Tibial nerve (tissue), 4 donors: ENCODE measurements at regions not wholly inside any gene's neighbourhood (a gene's known extent, or its start where the extent isn't known, plus 50 kb on each side); places are given as distances from the start of the nearest gene placed in this dataset.
"Not testable (repeated sequence)": the region's sequence is repeated elsewhere in the genome, so short reads cannot be mapped to it uniquely, and the experiment has no call there.

Source experiments
- DNase-seq, 2 donors: peaks; one replicate each; pipeline ENCODE4 v3.0.0-alpha.2; 2019; ENCODE audit warnings: low spot score in 2 of 2
- H3K27ac ChIP-seq, 4 donors: fragments of 200-600 bp; sonication (generic) in 3 of 4; one replicate each; pipeline ENCODE4 v1.5.1; 2017 to 2019; ENCODE audit warnings: mild to moderate bottlenecking in 1 of 4
- H3K27me3 ChIP-seq, 2 donors: fragments of 200-600 bp; sonication (generic) in 1 of 2; one replicate each; pipeline versions ENCODE4 v1.5.1 to v1.6.0; 2017 to 2019
- H3K36me3 ChIP-seq, 3 donors: fragments of 200-600 bp; sonication (generic); one replicate each; pipeline ENCODE4 v1.5.1; 2018 to 2019
- H3K4me1 ChIP-seq, 4 donors: fragments of 200-600 bp; sonication (generic) in 3 of 4; one replicate each; pipeline ENCODE4 v1.5.1; 2017 to 2019
- H3K4me3 ChIP-seq, 4 donors: fragments of 200-600 bp; sonication (generic) in 3 of 4; one replicate each; pipeline ENCODE4 v1.5.1; 2017 to 2019; ENCODE audit warnings: mild to moderate bottlenecking in 1 of 4, moderate library complexity in 1 of 4
- H3K9me3 ChIP-seq, 4 donors: fragments of 200-600 bp; sonication (generic) in 3 of 4; one replicate each; pipeline ENCODE4 v1.5.1; 2017 to 2019
- EP300 ChIP-seq, 2 donors: sonication (generic); formaldehyde crosslinking; IDR thresholded peaks; one replicate each; pipeline ENCODE4 v1.6.1; 2017; ENCODE audit warnings: antibody characterized with exemption in 2 of 2, mild to moderate bottlenecking in 1 of 2
- POLR2A ChIP-seq, 2 donors: fragments of 450-650 bp; IDR thresholded peaks; one replicate each; pipeline ENCODE4 v1.6.1; 2017; ENCODE audit warnings: antibody characterized with exemption in 2 of 2, mild to moderate bottlenecking in 2 of 2, moderate library complexity in 2 of 2
- WGBS, 2 donors: methylation state at CpG; one replicate each; pipeline ENCODE4 v1.1.5; 2018; 5-methylcytosine and 5-hydroxymethylcytosine counted together
- TF ChIP-seq, protein P1 (sequence below), 5 experiments: fragments of 200-600 bp in 3 of 5; fragments of 450-650 bp in 2 of 5; sonication (generic) in 3 of 5; IDR thresholded peaks; one replicate each; pipeline ENCODE4 v1.5.1; 2016 to 2019; ENCODE audit warnings: antibody characterized with exemption in 5 of 5, mild to moderate bottlenecking in 3 of 5, moderate library complexity in 2 of 5

DNA sequence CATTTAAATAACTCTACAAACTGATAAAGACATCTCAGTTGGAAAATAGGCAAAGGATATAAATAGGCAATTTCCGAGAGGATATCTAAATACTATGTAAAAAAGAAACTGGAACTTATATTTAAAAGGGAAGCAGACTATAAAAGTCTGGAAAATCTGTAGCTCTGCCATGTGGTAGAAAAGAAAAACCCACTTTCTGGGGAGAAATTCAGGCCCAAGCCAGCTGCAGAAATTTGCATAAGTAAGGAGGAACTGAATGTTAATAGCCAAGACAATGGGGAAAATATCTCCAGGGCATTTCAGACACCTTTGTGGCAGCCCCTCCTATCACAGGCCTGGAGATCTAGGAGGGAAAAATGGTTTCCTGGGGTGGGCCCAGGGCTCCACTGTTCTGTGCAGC is 97.8 kb upstream of the ZBED5 start:
- H3K27me3 ChIP-seq = no peaks in the 10 kb centered on the region
- no peaks in the 10 kb centered on the region for H3K4me1 ChIP-seq
- H3K9me3 ChIP-seq = peaks cover 0 to 15% (median 2%) of the 10 kb centered on the region in 4 donors
- TF ChIP-seq POLR2A (IDR thresholded peaks at IDR 0.05) (no peak), EP300 (IDR thresholded peaks at IDR 0.05) (no peak)
- TF ChIP-seq, protein P1, sequence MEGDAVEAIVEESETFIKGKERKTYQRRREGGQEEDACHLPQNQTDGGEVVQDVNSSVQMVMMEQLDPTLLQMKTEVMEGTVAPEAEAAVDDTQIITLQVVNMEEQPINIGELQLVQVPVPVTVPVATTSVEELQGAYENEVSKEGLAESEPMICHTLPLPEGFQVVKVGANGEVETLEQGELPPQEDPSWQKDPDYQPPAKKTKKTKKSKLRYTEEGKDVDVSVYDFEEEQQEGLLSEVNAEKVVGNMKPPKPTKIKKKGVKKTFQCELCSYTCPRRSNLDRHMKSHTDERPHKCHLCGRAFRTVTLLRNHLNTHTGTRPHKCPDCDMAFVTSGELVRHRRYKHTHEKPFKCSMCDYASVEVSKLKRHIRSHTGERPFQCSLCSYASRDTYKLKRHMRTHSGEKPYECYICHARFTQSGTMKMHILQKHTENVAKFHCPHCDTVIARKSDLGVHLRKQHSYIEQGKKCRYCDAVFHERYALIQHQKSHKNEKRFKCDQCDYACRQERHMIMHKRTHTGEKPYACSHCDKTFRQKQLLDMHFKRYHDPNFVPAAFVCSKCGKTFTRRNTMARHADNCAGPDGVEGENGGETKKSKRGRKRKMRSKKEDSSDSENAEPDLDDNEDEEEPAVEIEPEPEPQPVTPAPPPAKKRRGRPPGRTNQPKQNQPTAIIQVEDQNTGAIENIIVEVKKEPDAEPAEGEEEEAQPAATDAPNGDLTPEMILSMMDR (IDR thresholded peaks at IDR 0.05) = no peak
- DNase-seq = no peak
- H3K4me3 ChIP-seq = no peak overlapping the region
- no peaks in the 10 kb centered on the region for H3K36me3 ChIP-seq
- 73 to 75% methylated on average over 1 of the region's 1 CpG for WGBS, 2 donors
- no peak overlapping the region for H3K27ac ChIP-seq

DNA sequence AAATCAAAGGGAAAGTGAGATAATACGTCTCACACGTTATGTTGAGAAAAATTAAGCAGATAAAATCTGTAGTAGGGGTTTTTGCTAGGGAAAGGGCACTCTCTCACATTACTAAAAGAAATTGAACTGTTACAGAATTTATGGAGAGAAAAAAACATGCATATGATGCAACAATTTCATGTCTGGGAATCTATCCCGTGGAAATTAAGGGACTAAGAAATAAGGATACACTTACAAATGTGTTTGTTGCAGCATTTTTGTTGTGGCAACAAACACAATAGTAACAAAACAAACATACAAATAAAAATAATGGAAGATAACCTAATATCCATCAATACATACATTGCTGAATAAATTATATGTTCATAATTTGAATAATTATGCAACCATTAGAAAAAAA is 96.3 kb upstream of the ZBED5 start:
- Histone ChIP-seq H3K36me3 (no peaks in the 10 kb centered on the region), H3K27ac (no peak overlapping the region), H3K4me1 (no peaks in the 10 kb centered on the region), H3K27me3 (no peaks in the 10 kb centered on the region), H3K4me3 (no peak overlapping the region), H3K9me3 (peaks cover 0 to 9% (median 0%) of the 10 kb centered on the region in 4 donors)
- DNase-seq = no peak
- TF ChIP-seq POLR2A (IDR thresholded peaks at IDR 0.05) = no peak
- TF ChIP-seq, protein P1 (IDR thresholded peaks at IDR 0.05) = no peak
- TF ChIP-seq EP300 (IDR thresholded peaks at IDR 0.05) = no peak
- WGBS, 2 donors = 90 to 93% methylated on average over 3 of the region's 3 CpGs

DNA sequence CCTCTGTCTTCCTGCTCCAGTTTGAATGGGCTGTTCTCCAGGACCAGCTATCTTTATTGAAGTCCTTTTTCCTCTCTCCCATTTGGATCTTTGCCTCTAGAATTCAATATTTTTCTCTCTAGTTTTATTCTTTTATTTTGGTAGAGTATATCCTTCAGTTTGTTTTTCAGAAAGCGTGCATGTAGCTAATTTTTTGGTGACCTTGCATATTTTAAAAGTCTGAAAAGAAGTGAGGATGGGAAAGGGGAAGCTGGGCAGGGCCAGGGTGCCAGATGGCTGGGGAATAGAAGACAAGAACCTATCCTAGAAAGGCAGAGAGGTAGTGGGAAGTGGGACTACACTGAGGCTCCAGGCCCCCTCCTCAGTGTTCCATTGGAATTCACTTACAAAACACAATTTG is 95.0 kb upstream of the ZBED5 start:
- WGBS, 2 donors = 5 to 50% methylated on average over 1 of the region's 1 CpG

DNA sequence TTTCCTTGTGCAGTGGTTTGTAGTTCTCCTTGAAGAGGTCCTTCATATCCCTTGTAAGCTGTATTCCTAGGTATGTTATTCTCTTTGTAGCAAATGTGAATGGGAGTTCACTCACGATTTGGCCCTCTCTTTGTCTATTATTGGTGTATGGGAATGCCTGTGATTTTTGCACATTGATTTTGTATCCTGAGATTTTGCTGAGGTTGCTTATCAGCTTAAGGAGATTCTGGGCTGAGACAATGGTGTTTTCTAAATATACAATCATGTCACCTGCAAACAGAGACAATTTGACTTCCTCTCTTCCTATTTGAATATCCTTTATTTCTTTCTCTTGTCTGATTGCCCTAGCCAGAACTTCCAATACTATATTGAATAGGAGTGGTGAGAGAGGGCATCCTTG is 90.1 kb upstream of the ZBED5 start:
- H3K9me3 ChIP-seq, DNase-seq, H3K4me3 ChIP-seq, H3K4me1 ChIP-seq, H3K36me3 ChIP-seq, H3K27ac ChIP-seq, H3K27me3 ChIP-seq: not testable (repeated sequence)
- WGBS, 2 donors = 77 to 83% methylated on average over 1 of the region's 1 CpG

More for the DNA sequence above, 95.0 kb upstream of the ZBED5 start:
- TF ChIP-seq EP300 (IDR thresholded peaks at IDR 0.05) (no peak), POLR2A (IDR thresholded peaks at IDR 0.05) (no peak)
- TF ChIP-seq, protein P1 (IDR thresholded peaks at IDR 0.05) = no peak
- Histone ChIP-seq H3K4me3 (no peak overlapping the region), H3K27ac (no peak overlapping the region), H3K27me3 (no peaks in the 10 kb centered on the region), H3K4me1 (no peaks in the 10 kb centered on the region), H3K9me3 (no peaks in the 10 kb centered on the region), H3K36me3 (no peaks in the 10 kb centered on the region)
- no peak for DNase-seq

DNA sequence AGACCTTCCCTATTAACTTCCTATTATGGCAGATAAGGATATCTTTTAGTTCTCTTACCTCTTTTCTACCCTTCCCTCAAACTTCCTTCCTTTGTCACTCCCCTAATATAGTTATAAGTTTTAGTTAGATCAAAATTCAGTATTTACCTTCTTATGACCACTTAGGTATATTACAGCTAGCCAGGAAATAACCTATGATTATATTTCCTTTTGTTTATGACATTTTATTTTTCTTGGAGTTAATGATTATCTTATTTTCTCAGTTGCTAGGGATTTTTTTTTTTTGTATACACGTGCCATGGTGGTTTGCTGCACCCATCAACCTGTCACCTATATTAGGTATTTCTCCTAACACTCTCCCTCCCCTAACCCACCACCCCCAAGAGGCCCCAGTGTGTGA is 88.2 kb upstream of the ZBED5 start:
- no peak for DNase-seq
- Histone ChIP-seq H3K27me3 (no peaks in the 10 kb centered on the region), H3K36me3 (no peaks in the 10 kb centered on the region), H3K4me3 (no peak overlapping the region), H3K9me3 (no peaks in the 10 kb centered on the region), H3K4me1 (no peaks in the 10 kb centered on the region), H3K27ac (no peak overlapping the region)
- 90 to 91% methylated on average over 1 of the region's 1 CpG for WGBS, 2 donors
- TF ChIP-seq POLR2A (IDR thresholded peaks at IDR 0.05) = no peak
- TF ChIP-seq, protein P1 (IDR thresholded peaks at IDR 0.05) = no peak
- TF ChIP-seq EP300 (IDR thresholded peaks at IDR 0.05) = no peak

DNA sequence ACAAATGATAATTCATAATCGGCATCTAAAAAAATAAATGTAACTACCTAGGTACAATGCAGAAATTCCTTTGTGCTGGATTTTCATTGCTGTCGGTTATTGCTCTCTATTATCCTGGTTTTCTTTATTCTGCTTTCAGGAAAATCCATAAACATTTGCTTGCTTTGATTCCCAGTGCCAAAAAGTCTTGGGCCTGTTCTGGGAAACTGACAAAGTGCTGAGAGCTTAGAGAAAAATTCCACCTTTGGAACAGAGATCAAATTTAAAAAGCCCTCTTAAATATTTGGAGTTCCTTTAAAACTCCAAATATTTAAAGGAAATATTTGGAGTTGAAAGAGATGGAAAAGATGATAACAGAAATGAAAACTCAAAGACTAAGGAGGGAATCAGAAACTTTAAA is 87.3 kb upstream of the ZBED5 start:
- Histone ChIP-seq H3K4me3 (no peak overlapping the region), H3K36me3 (no peaks in the 10 kb centered on the region), H3K4me1 (no peaks in the 10 kb centered on the region), H3K27ac (no peak overlapping the region), H3K27me3 (no peaks in the 10 kb centered on the region), H3K9me3 (no peaks in the 10 kb centered on the region)
- no peak for TF ChIP-seq POLR2A (IDR thresholded peaks at IDR 0.05)
- TF ChIP-seq EP300 (IDR thresholded peaks at IDR 0.05) = no peak
- DNase-seq = no peak
- WGBS, 2 donors = 66 to 69% methylated on average over 2 of the region's 2 CpGs
